ENCODE measurements at regions not wholly inside any gene's neighbourhood (a gene's known extent, or its start where the extent isn't known, plus 50 kb on each side); places are given as distances from the start of the nearest gene placed in this dataset.
"Not testable (repeated sequence)": the region's sequence is repeated elsewhere in the genome, so short reads cannot be mapped to it uniquely, and the experiment has no call there.

DNA sequence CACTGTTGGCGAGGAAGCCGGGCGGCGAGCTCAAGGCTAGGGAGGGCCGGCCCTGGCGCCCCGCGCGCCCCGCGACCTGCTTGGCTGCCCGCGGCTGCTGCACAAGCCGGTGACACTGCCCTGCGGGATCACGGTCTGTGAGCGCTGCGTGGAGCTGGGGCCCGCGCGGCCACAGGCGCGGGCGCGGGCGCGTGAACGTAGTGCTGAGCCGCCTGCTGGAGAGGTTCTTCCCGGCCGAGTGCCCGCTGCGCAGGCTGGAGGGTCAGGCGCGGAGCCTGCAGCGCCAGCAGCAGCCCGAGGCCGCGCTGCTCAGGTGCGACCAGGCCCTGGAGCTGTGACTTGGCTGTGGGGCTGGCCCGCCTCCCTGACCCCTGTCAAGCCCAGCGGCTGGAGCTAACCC lies 572.3 kb downstream of the TUBA3C start:
- TF ChIP-seq, protein P1, sequence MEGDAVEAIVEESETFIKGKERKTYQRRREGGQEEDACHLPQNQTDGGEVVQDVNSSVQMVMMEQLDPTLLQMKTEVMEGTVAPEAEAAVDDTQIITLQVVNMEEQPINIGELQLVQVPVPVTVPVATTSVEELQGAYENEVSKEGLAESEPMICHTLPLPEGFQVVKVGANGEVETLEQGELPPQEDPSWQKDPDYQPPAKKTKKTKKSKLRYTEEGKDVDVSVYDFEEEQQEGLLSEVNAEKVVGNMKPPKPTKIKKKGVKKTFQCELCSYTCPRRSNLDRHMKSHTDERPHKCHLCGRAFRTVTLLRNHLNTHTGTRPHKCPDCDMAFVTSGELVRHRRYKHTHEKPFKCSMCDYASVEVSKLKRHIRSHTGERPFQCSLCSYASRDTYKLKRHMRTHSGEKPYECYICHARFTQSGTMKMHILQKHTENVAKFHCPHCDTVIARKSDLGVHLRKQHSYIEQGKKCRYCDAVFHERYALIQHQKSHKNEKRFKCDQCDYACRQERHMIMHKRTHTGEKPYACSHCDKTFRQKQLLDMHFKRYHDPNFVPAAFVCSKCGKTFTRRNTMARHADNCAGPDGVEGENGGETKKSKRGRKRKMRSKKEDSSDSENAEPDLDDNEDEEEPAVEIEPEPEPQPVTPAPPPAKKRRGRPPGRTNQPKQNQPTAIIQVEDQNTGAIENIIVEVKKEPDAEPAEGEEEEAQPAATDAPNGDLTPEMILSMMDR (IDR thresholded peaks at IDR 0.05; ENCODE audit: low read length): not testable (repeated sequence)
- TF ChIP-seq EZH2phosphoT487 (IDR thresholded peaks at IDR 0.05; ENCODE audit: low read length); EZH2 (optimal IDR thresholded peaks at IDR 0.05; ENCODE audit: low read depth, low read length): not testable (repeated sequence)

Data from MM.1S (cell line).